GM12874 (cell line): ENCODE measurements at regions not wholly inside any gene's neighbourhood (a gene's known extent, or its start where the extent isn't known, plus 50 kb on each side); places are given as distances from the start of the nearest gene placed in this dataset.

Source experiments
- TF ChIP-seq, protein P1 (sequence below): IDR thresholded peaks from 2 replicates; pipeline ENCODE4 v1.5.1; 2011; ENCODE audit warnings: low read depth, mild to moderate bottlenecking, control low read depth, low read length, moderate library complexity; ENCODE audit not compliant: insufficient read depth

DNA sequence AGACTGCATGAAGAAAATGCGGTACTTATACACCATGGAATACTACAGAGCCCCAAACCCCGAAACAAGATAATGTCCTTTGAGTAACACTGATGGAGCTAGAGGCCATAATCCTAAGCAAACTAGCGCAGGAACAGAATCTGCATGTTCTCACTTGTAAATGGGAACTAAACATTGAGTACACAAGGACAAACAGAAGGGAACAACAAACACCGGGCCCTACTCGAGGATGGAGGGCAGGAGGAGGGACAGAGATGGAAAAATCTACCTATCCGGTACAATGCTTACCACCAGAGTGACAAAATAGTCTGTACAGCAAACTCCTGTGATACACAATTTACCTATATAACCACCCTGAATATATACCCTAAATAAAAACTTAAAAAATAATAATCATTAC is 507.9 kb downstream of the IPMK start:
- TF ChIP-seq, protein P1, sequence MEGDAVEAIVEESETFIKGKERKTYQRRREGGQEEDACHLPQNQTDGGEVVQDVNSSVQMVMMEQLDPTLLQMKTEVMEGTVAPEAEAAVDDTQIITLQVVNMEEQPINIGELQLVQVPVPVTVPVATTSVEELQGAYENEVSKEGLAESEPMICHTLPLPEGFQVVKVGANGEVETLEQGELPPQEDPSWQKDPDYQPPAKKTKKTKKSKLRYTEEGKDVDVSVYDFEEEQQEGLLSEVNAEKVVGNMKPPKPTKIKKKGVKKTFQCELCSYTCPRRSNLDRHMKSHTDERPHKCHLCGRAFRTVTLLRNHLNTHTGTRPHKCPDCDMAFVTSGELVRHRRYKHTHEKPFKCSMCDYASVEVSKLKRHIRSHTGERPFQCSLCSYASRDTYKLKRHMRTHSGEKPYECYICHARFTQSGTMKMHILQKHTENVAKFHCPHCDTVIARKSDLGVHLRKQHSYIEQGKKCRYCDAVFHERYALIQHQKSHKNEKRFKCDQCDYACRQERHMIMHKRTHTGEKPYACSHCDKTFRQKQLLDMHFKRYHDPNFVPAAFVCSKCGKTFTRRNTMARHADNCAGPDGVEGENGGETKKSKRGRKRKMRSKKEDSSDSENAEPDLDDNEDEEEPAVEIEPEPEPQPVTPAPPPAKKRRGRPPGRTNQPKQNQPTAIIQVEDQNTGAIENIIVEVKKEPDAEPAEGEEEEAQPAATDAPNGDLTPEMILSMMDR = no peak

DNA sequence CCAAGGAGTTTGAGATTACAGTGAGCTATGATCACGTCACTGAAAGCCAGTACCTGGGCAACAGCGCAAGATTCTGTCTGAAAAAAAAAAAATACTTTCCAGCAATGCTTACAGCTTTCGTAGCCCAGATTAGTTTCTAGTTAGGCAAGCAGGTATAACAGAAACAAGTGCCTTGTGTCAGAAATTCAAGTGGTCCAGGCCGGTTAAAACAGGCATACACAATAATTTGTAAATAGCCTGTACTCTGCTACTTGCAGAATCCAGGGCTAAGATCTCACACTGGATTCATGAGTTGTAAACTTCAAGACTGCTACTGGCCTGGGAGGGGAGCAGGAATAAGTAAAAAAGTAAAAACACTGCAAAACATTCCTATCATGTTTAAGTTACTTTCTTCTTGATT is 512.9 kb downstream of the IPMK start:
- TF ChIP-seq, protein P1 = no peak

DNA sequence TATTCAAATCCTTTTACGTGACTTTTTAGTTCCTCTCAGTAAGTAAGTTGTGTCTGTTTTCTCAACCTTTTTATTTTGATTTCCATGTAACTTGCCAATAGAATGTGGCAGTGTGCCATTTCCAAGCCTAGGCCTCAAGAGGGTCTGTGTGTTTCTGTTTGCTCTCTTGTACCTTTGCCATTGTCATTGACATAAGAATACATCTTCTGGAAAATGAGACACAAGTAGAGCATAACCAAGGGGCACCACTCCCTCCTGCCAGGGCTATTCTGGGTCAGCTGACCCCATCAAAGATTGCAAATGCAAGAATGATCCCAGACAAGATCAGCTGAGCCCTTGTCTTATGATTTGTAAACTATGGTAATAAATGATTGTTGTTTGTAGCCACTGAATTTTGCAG is 524.0 kb downstream of the IPMK start:
- TF ChIP-seq, protein P1 = no peak

DNA sequence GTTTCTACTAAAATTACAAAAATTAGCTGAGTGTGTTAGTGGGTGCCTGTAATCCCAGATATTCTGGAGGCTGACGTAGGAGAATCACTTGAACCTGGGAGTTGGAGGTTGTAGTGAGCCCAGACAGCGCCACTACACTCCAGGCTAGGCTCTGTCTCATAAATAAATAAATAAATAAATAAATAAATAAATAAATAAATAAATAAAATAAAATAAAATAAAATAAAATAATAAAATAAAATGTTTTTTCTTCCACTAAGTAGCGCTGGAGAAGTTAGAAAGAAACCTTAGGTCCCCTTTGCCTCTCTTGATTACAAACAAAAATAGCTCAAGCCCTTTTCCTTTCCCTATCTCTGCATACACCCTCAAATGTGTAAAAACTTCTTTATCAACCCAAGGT is 525.9 kb downstream of the IPMK start:
- TF ChIP-seq, protein P1 = no peak

DNA sequence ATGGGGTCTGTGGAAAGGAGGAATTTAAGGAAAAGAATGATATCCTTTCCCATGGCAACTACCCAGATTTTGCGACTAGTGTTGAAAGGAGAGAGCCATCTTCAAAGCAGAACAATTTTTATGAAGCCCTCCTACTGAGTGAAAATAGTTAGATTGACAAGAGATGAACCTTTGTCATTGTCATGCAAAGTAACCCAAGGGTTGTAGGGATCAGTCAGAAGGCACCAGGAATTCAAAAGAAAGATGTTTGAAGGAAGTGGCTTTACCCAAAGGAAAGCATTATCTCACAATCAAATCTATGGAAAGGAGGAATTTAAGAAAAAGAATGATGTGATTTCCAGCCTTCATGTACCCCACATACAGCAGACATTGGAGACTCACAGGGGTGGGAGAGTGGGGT is 544.4 kb downstream of the IPMK start:
- TF ChIP-seq, protein P1 = no peak

DNA sequence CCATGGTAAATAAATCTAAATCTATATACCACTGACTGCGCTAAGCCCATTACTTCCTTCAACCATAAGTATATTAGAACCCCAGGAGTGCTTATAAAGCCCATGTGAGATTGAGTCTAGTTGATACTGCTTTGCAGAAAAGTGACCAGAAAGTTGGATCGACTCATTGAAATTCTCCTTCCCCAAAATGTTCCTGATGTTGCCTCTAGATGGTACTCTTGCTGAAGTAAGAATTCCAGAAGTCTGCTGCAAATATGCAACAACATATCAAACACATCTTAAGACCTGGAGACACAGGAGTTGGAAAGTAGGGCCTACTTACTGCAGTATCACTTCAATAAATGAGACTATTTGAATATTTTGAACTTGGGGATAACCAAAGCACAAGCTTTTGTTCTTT is 550.8 kb downstream of the IPMK start:
- TF ChIP-seq, protein P1 = no peak

DNA sequence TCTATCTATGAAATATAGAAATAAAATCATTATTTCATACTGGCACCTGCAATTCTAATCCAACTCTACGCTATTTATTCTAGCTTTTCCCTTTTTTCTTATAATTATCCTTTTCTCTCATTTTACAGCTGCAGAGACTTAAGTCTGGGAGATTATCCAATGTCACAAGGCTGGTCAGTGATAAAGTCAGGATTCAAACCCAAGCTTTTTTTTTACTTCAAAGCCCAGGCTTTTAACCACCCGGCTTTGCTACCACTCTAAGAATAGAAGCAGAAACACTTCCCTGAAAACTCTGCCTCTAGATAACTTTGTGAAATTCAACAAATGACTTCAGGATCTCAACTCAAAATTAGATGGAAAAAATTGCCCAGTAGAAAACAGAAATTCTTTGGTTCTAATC is 552.5 kb downstream of the IPMK start:
- TF ChIP-seq, protein P1 = no peak

DNA sequence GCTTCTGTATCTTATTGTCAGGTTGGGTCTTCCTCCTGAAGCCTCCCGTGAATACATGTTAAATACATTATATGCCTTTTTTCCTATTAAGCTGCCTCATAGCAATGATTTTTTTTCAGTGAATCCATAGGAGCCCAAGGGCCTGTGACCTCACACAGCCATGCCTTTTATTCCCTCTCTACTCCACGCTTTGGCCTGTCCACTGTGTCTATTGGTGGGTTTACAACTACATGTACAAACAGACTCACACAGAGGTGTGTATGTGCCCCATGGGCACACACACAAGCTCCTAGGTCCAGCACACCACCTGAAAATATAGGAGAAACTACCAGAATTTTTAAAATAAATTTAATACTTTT is 560.4 kb downstream of the IPMK start:
- TF ChIP-seq, protein P1 = no peak
